Body of pancreas (tissue), 4 donors: ENCODE measurements at regions not wholly inside any gene's neighbourhood (a gene's known extent, or its start where the extent isn't known, plus 50 kb on each side); places are given as distances from the start of the nearest gene placed in this dataset.

Source experiments
- ATAC-seq: fragments of 150-250 bp; one replicate; pipeline ENCODE4 v1.9.1; 2016
- DNase-seq, 4 donors: peaks; one replicate each; pipeline ENCODE4 v3.0.0-alpha.2; 2019
- H3K27ac ChIP-seq, 4 donors: fragments of 200-600 bp; sonication (generic); 1 replicate in 3 of 4; 2 replicates in 1 of 4; pipeline versions ENCODE4 v1.5.1 to v1.6.1; 2016 to 2019; ENCODE audit warnings: mild to moderate bottlenecking in 1 of 4, mixed read lengths in 1 of 4, moderate library complexity in 1 of 4
- H3K27me3 ChIP-seq, 2 donors: fragments of 200-600 bp; sonication (generic); one replicate each; pipeline ENCODE4 v1.6.0; 2016; ENCODE audit warnings: mild to moderate bottlenecking in 1 of 2
- H3K36me3 ChIP-seq, 2 donors: fragments of 200-600 bp; sonication (generic); replicated peaks in 1 of 2; 2 replicates each; pipeline ENCODE4 v1.5.1; 2016; ENCODE audit warnings: low read depth in 2 of 2; ENCODE audit not compliant: insufficient read depth in 1 of 2
- H3K4me1 ChIP-seq: fragments of 200-600 bp; sonication (generic); one replicate; pipeline ENCODE4 v1.6.0; 2016
- H3K4me3 ChIP-seq, 2 donors: fragments of 200-600 bp; sonication (generic); 1 replicate in 1 of 2; 2 replicates in 1 of 2; pipeline ENCODE4 v1.5.1; 2016 to 2019
- H3K9me3 ChIP-seq, 3 donors: fragments of 200-600 bp; sonication (generic); 1 replicate in 2 of 3; 2 replicates in 1 of 3; pipeline ENCODE4 v1.5.1; 2016
- POLR2A ChIP-seq, 3 donors: fragments of 450-650 bp; IDR thresholded peaks; one replicate each; pipeline ENCODE4 v1.6.1; 2016; ENCODE audit warnings: antibody characterized with exemption in 3 of 3, mild to moderate bottlenecking in 2 of 3
- WGBS, 2 donors: methylation state at CpG; one replicate each; pipeline ENCODE4 v1.1.5; 2017; 5-methylcytosine and 5-hydroxymethylcytosine counted together
- intact Hi-C: fragments of 100-400 bp; cut with DNase I; formaldehyde crosslinking; loops from one replicate; pipeline ENCODE4 v1.15.1; 2023
- TF ChIP-seq, protein P1 (sequence below), 7 experiments: fragments of 450-650 bp in 4 of 7; fragments of 200-600 bp in 3 of 7; sonication (generic) in 3 of 7; IDR thresholded peaks; one replicate each; pipeline ENCODE4 v1.5.1; 2016 to 2019; ENCODE audit warnings: antibody characterized with exemption in 7 of 7

DNA sequence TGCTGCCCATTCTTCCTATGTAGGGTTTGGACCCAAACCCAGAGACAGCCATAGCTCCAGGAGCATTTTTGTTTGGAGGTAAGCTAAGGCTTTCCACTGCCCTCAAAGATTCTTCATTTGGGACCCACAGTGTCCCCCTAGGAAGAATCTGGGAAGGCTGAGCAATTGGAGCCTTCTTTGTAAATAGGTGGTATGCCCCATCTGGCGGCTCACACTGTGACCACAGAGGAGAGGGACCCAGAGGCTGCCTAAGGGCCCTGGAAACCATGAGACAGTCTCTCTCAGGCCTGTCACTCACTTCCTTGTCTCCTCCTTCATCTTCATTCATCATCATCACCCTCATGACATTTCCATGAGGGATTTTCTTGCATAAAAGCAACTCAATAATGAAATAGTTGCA lies 215.4 kb upstream of the OSR1 start:
- 43 to 64% methylated on average over 1 of the region's 1 CpG for WGBS, 2 donors
- intact Hi-C loops: no loop called here
- DNase-seq: no peak
- ATAC-seq: no peak
- H3K4me3 ChIP-seq: no peak overlapping the region
- H3K4me1 ChIP-seq: peaks cover 5% of the 10 kb centered on the region
- no peak overlapping the region for H3K27ac ChIP-seq
- H3K27me3 ChIP-seq: no peaks in the 10 kb centered on the region
- H3K36me3 ChIP-seq: no peaks in the 10 kb centered on the region
- no peak for TF ChIP-seq POLR2A (IDR thresholded peaks at IDR 0.05)
- TF ChIP-seq, protein P1, sequence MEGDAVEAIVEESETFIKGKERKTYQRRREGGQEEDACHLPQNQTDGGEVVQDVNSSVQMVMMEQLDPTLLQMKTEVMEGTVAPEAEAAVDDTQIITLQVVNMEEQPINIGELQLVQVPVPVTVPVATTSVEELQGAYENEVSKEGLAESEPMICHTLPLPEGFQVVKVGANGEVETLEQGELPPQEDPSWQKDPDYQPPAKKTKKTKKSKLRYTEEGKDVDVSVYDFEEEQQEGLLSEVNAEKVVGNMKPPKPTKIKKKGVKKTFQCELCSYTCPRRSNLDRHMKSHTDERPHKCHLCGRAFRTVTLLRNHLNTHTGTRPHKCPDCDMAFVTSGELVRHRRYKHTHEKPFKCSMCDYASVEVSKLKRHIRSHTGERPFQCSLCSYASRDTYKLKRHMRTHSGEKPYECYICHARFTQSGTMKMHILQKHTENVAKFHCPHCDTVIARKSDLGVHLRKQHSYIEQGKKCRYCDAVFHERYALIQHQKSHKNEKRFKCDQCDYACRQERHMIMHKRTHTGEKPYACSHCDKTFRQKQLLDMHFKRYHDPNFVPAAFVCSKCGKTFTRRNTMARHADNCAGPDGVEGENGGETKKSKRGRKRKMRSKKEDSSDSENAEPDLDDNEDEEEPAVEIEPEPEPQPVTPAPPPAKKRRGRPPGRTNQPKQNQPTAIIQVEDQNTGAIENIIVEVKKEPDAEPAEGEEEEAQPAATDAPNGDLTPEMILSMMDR (IDR thresholded peaks at IDR 0.05): no peak
- H3K9me3 ChIP-seq: no peaks in the 10 kb centered on the region

DNA sequence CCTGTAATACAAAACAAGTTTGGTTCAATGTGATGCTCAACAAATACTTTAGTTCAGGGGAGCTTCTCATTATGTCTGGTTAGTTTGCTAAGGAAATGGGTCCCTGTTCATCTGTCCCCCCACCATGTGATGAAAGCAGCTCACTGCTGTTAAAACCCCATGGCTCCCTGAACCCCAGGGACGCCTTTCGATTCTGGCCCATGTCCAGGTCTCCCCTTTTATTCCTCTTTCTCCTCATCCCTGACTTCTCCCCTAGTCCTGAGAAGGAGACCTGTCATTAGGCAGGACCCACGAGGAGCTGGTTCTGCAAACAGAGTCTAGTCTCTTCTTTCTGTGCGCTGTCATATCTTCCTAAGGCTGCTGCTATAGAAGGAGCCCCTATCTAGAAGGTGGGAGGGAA lies 213.3 kb upstream of the OSR1 start:
- Histone ChIP-seq H3K9me3 (no peaks in the 10 kb centered on the region), H3K27ac (no peak overlapping the region), H3K4me3 (no peak overlapping the region), H3K27me3 (no peaks in the 10 kb centered on the region), H3K4me1 (peaks cover 5% of the 10 kb centered on the region), H3K36me3 (no peaks in the 10 kb centered on the region)
- 52 to 67% methylated on average over 4 of the region's 4 CpGs for WGBS, 2 donors
- TF ChIP-seq, protein P1 (IDR thresholded peaks at IDR 0.05): no peak
- TF ChIP-seq POLR2A (IDR thresholded peaks at IDR 0.05): no peak
- DNase-seq (no peak), ATAC-seq (no peak)
- intact Hi-C loops: no loop called here

DNA sequence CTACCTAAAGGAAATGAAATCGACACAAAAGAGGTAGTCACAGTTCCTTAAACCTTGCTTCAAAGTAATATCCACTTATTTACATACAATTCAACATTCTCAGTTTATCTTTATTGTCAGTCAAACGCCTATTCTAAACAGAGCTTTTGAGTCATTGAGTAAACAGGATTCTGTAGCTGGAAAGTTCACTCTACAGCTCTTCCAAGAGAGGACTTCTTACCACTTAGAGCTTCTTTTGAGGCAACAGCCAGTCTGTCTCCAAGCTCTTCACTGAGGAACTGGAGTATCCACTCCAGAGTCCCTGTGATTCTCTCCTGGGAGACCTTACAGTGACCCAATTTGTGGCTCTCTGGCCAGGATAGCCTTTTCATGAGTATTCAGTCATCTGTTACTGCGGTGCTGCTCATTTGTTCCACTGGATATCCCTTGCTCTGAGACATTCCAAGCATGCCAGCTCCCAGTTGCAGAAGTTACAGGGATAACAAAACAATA lies 210.9 kb upstream of the OSR1 start:
- H3K9me3 ChIP-seq: no peaks in the 10 kb centered on the region
- H3K4me3 ChIP-seq: no peak overlapping the region
- no peaks in the 10 kb centered on the region for H3K27me3 ChIP-seq
- intact Hi-C loops: no loop called here
- TF ChIP-seq, protein P1 (IDR thresholded peaks at IDR 0.05): no peak
- TF ChIP-seq POLR2A (IDR thresholded peaks at IDR 0.05): no peak
- 16 to 22% methylated on average over 3 of the region's 3 CpGs for WGBS, 2 donors
- DNase-seq (no peak), ATAC-seq (no peak)
- peaks cover 5% of the 10 kb centered on the region for H3K4me1 ChIP-seq
- H3K36me3 ChIP-seq: no peaks in the 10 kb centered on the region
- H3K27ac ChIP-seq: no peak overlapping the region

DNA sequence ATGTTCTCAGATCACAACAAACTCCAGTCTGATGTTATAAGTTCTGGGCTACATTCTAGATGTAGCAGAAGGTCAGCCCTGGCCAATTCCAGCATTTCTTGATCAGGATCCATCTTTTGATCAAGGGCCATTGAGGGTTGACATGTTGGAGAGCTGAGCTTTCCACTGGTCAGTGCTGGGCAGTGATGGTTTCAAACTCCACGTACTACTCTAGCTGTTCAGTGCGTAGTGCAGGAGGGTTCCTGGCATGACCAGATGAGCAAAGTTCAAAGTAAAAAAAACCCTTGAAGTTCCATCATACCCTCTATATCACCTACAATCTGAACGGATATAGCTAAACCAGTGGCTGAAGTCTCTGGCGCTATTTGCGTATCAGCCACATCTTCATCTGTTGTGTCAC lies 210.4 kb upstream of the OSR1 start:
- no peaks in the 10 kb centered on the region for H3K27me3 ChIP-seq
- H3K9me3 ChIP-seq: no peaks in the 10 kb centered on the region
- WGBS, 2 donors: 64 to 81% methylated on average over 5 of the region's 5 CpGs
- H3K27ac ChIP-seq: no peak overlapping the region
- no peak overlapping the region for H3K4me3 ChIP-seq
- no peaks in the 10 kb centered on the region for H3K36me3 ChIP-seq
- intact Hi-C loops: no loop called here
- DNase-seq: no peak
- ATAC-seq: no peak
- H3K4me1 ChIP-seq: peaks cover 5% of the 10 kb centered on the region
- TF ChIP-seq POLR2A (IDR thresholded peaks at IDR 0.05): no peak
- TF ChIP-seq, protein P1 (IDR thresholded peaks at IDR 0.05): no peak

DNA sequence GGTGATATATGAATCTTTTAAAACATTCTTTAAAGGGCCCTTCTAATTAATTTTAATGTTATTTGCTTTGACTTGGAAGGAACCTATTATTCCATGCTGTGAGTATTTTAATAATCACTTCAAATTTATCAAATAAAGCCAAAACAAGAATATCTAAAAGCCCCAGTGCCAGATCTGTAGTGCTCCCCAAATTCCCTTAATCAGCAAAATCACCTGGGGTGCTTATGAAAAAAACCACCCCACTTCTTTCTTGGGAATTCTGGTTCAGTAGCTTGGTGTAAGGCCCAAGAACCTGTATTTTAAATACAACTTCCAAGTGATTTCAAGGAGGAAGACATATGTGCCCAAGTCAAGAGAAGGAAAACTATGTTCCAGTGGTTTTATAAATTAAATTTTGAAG lies 202.4 kb upstream of the OSR1 start:
- TF ChIP-seq, protein P1 (IDR thresholded peaks at IDR 0.05): no peak
- no peak for TF ChIP-seq POLR2A (IDR thresholded peaks at IDR 0.05)
- DNase-seq (no peak), ATAC-seq (no peak)
- H3K4me3 ChIP-seq: no peak overlapping the region
- H3K27me3 ChIP-seq: peaks cover 0 to 2% of the 10 kb centered on the region in 2 donors
- H3K4me1 ChIP-seq: no peaks in the 10 kb centered on the region
- intact Hi-C loops: no loop called here
- H3K36me3 ChIP-seq: no peaks in the 10 kb centered on the region
- H3K27ac ChIP-seq: no peak overlapping the region
- H3K9me3 ChIP-seq: no peaks in the 10 kb centered on the region
